DND-41 (cell line): ENCODE measurements at regions not wholly inside any gene's neighbourhood (a gene's known extent, or its start where the extent isn't known, plus 50 kb on each side); places are given as distances from the start of the nearest gene placed in this dataset.

ENCODE experiments used
- ATAC-seq: fragments of 200-7000 bp; cut with Tn5 transposase; 3 replicates; pipeline ENCODE4 v1.9.1; 2021; ENCODE audit warnings: low read depth; ENCODE audit not compliant: insufficient read depth
- DNase-seq: peaks from one replicate; pipeline ENCODE4 v3.0.0-alpha.2; 2020
- H2AFZ ChIP-seq: 2 replicates; pipeline ENCODE4 v1.6.0; 2012; ENCODE audit warnings: low read depth, low read length
- H3K27ac ChIP-seq: 2 replicates; pipeline ENCODE4 v1.5.1; 2012; ENCODE audit warnings: low read length, inconsistent platforms
- H3K27me3 ChIP-seq: fragments of 200-600 bp; sonication (generic); 2 replicates; pipeline ENCODE4 v1.6.0; 2012; ENCODE audit warnings: low read length, mild to moderate bottlenecking, inconsistent platforms; ENCODE audit not compliant: insufficient read depth, poor library complexity
- H3K36me3 ChIP-seq: 2 replicates; pipeline ENCODE4 v1.5.1; 2012; ENCODE audit warnings: low read length, inconsistent platforms; ENCODE audit not compliant: insufficient read depth
- H3K4me1 ChIP-seq: 2 replicates; pipeline ENCODE4 v1.5.1; 2012; ENCODE audit warnings: mild to moderate bottlenecking, low read length; ENCODE audit not compliant: insufficient read depth
- H3K4me2 ChIP-seq: 2 replicates; pipeline ENCODE4 v1.6.0; 2012; ENCODE audit warnings: mild to moderate bottlenecking, moderate library complexity, low read length, inconsistent platforms; ENCODE audit not compliant: insufficient read depth
- H3K4me3 ChIP-seq, 2 experiments: fragments of 200-600 bp in 1 of 2; shearing (Covaris generic) in 1 of 2; 2 replicates each; pipeline ENCODE4 v1.5.1; 2012 to 2016; ENCODE audit warnings: inconsistent platforms in 2 of 2, low read length in 2 of 2, mild to moderate bottlenecking in 2 of 2, low read depth in 1 of 2, moderate library complexity in 1 of 2
- H3K79me2 ChIP-seq: 2 replicates; pipeline ENCODE4 v1.6.0; 2012; ENCODE audit warnings: low read length, inconsistent platforms; ENCODE audit not compliant: insufficient read depth
- H3K9ac ChIP-seq: 2 replicates; pipeline ENCODE4 v1.6.0; 2012; ENCODE audit warnings: low read depth, mild to moderate bottlenecking, inconsistent platforms, low read length, moderate library complexity
- H3K9me3 ChIP-seq: 2 replicates; pipeline ENCODE4 v1.5.1; 2012; ENCODE audit warnings: low read length, moderate library complexity, mild to moderate bottlenecking, inconsistent platforms; ENCODE audit not compliant: insufficient read depth, severe bottlenecking
- H4K20me1 ChIP-seq: 2 replicates; pipeline ENCODE4 v1.6.0; 2012; ENCODE audit warnings: low read length; ENCODE audit not compliant: insufficient read depth
- EZH2 ChIP-seq: IDR thresholded peaks from 3 replicates; pipeline ENCODE4 v1.6.1; 2012; ENCODE audit warnings: borderline replicate concordance, low read depth, mild to moderate bottlenecking, moderate library complexity, low read length, inconsistent platforms; ENCODE audit not compliant: severe bottlenecking
- TF ChIP-seq, protein P1 (sequence below): IDR thresholded peaks from 2 replicates; pipeline ENCODE4 v1.5.1; 2012; ENCODE audit warnings: borderline replicate concordance, low read length, moderate library complexity, mild to moderate bottlenecking; ENCODE audit not compliant: poor library complexity, severe bottlenecking; ENCODE audit errors: extremely low read depth

DNA sequence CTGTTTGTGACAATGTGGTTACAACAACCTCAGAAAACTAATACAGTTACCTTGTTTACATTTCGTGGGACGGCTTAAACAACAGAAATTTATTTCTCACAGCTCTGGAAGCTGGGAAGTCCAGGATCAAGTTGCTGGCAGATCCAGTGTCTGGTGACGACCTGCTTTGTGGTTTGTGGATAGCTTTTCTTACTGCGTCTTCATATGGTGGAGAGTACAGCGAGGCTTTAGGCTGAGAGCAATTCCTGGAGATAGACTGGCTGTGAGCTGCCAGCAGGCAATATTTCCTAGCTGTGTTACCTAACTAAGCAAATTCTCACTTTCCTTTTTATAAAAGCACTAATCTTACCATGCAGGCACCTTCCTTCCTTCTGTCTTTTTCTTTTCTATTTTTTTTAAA, 1203.5 kb upstream of the PRR20A start:
- Histone ChIP-seq H3K4me2 (no peak overlapping the region), H4K20me1 (no peaks in the 10 kb centered on the region), H3K79me2 (no peaks in the 10 kb centered on the region), H3K9ac (no peak overlapping the region), H3K9me3 (peaks cover 2% of the 10 kb centered on the region), H3K4me1 (no peaks in the 10 kb centered on the region), H3K4me3 (no peak overlapping the region), H3K36me3 (no peaks in the 10 kb centered on the region), H2AFZ (no peak overlapping the region), H3K27me3 (no peaks in the 10 kb centered on the region), H3K27ac (no peak overlapping the region)
- no peak for DNase-seq
- no peak for ATAC-seq
- no peak for TF ChIP-seq EZH2
- TF ChIP-seq, protein P1, sequence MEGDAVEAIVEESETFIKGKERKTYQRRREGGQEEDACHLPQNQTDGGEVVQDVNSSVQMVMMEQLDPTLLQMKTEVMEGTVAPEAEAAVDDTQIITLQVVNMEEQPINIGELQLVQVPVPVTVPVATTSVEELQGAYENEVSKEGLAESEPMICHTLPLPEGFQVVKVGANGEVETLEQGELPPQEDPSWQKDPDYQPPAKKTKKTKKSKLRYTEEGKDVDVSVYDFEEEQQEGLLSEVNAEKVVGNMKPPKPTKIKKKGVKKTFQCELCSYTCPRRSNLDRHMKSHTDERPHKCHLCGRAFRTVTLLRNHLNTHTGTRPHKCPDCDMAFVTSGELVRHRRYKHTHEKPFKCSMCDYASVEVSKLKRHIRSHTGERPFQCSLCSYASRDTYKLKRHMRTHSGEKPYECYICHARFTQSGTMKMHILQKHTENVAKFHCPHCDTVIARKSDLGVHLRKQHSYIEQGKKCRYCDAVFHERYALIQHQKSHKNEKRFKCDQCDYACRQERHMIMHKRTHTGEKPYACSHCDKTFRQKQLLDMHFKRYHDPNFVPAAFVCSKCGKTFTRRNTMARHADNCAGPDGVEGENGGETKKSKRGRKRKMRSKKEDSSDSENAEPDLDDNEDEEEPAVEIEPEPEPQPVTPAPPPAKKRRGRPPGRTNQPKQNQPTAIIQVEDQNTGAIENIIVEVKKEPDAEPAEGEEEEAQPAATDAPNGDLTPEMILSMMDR = no peak

DNA sequence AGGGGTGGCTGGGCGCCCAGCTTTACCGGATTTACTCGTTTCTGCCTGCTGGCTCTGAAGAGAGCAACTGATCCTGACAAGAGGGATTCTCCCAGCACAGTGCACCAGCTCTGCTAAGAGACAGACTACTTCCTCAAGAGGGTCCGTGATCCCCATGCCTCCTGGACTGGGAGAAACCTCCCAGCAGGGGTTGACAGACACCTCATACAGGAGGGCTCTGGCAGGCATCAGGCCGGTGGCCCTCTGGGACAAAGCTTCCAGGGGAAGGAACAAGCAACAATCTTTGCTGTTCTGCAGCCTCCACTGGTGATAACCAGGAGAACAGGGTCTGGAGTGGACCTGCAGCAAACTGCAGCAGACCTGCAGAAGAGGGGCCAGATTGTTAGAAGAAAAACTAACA, 1192.5 kb upstream of the PRR20A start:
- H3K27ac ChIP-seq = no peak overlapping the region
- no peaks in the 10 kb centered on the region for H3K4me1 ChIP-seq
- no peak overlapping the region for H3K4me2 ChIP-seq
- H3K27me3 ChIP-seq = no peaks in the 10 kb centered on the region
- no peaks in the 10 kb centered on the region for H4K20me1 ChIP-seq
- no peak overlapping the region for H3K4me3 ChIP-seq
- H3K9ac ChIP-seq = no peak overlapping the region
- no peak overlapping the region for H2AFZ ChIP-seq
- H3K79me2 ChIP-seq = no peaks in the 10 kb centered on the region
- DNase-seq (no peak), ATAC-seq (no peak)
- no peak for TF ChIP-seq EZH2
- no peaks in the 10 kb centered on the region for H3K36me3 ChIP-seq
- no peaks in the 10 kb centered on the region for H3K9me3 ChIP-seq

DNA sequence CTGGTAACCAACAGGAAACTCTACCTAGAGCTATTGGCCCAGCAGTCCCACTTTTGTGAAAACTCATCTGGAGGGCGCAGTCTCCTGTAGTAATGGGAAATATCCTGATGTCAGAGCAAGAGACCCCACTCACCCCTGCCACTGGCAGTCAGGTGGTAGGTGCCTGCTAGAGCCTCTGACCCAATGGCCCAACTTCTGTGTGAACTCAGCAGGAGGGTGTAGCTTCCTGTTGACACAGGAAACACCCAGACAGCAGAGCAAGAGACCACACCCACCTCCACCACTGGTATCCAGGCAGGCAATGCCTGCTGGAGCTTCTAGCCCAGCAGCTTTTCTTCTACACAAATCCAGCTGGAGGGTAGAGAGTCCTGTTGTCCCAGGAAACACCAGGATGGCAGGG, 1176.8 kb upstream of the PRR20A start:
- TF ChIP-seq EZH2 = no peak
- TF ChIP-seq, protein P1 = no peak
- H3K4me3 ChIP-seq = no peak overlapping the region
- H4K20me1 ChIP-seq = no peaks in the 10 kb centered on the region
- ATAC-seq = no peak
- no peak overlapping the region for H3K27ac ChIP-seq
- H3K79me2 ChIP-seq = no peaks in the 10 kb centered on the region
- no peak overlapping the region for H3K4me2 ChIP-seq
- no peaks in the 10 kb centered on the region for H3K27me3 ChIP-seq
- no peak overlapping the region for H2AFZ ChIP-seq
- H3K9ac ChIP-seq = no peak overlapping the region
- H3K9me3 ChIP-seq = no peaks in the 10 kb centered on the region
- H3K4me1 ChIP-seq = no peaks in the 10 kb centered on the region
- no peaks in the 10 kb centered on the region for H3K36me3 ChIP-seq
- DNase-seq = no peak

GRCh38 chr13:55967055-55967454, 1173.7 kb upstream of the PRR20A start:
- Histone ChIP-seq H2AFZ (no peak overlapping the region), H3K4me1 (no peaks in the 10 kb centered on the region), H3K79me2 (no peaks in the 10 kb centered on the region), H3K4me3 (no peak overlapping the region), H3K27ac (no peak overlapping the region), H3K9ac (no peak overlapping the region), H3K36me3 (no peaks in the 10 kb centered on the region), H3K4me2 (no peak overlapping the region), H3K27me3 (no peaks in the 10 kb centered on the region), H3K9me3 (no peaks in the 10 kb centered on the region), H4K20me1 (no peaks in the 10 kb centered on the region)
- ATAC-seq = no peak
- no peak for DNase-seq
- TF ChIP-seq EZH2 = no peak
- TF ChIP-seq, protein P1 = no peak
